CD4-positive, CD25-positive, alpha-beta regulatory T cell (primary cell): ENCODE measurements at regions not wholly inside any gene's neighbourhood (a gene's known extent, or its start where the extent isn't known, plus 50 kb on each side); places are given as distances from the start of the nearest gene placed in this dataset.

Experiments used
- ATAC-seq, 2 donors: fragments of 150-1000 bp; cut with Tn5 transposase; one replicate each; pipeline ENCODE4 v1.10.0; 2021; ENCODE audit warnings: low read depth in 2 of 2, moderate number of reproducible peaks in 2 of 2, moderate library complexity in 1 of 2
- DNase-seq, 3 donors: peaks; one replicate each; pipeline versions ENCODE4 v3.0.0 to v3.0.0-alpha.2; 2012 to 2022; ENCODE audit warnings: mixed read lengths in 1 of 3
- H3K27ac ChIP-seq: one replicate; pipeline ENCODE4 v1.7.0; 2013; ENCODE audit warnings: mild to moderate bottlenecking, low read length; ENCODE audit not compliant: insufficient read depth, poor library complexity, severe bottlenecking
- H3K27me3 ChIP-seq: one replicate; pipeline ENCODE4 v1.7.0; 2013; ENCODE audit warnings: low read length; ENCODE audit not compliant: control insufficient read depth, insufficient read depth
- H3K36me3 ChIP-seq: one replicate; pipeline ENCODE4 v1.7.0; 2013; ENCODE audit warnings: mild to moderate bottlenecking, low read length, moderate library complexity; ENCODE audit not compliant: control insufficient read depth, insufficient read depth
- H3K4me1 ChIP-seq: 2 replicates; pipeline ENCODE4 v1.7.0; 2013; ENCODE audit warnings: mild to moderate bottlenecking, low read length; ENCODE audit not compliant: insufficient read depth, control insufficient read depth, poor library complexity, severe bottlenecking
- H3K4me3 ChIP-seq: one replicate; pipeline ENCODE4 v1.7.0; 2013; ENCODE audit warnings: low read depth, mild to moderate bottlenecking, low read length, moderate library complexity
- H3K9me3 ChIP-seq, 2 experiments: 1 replicate in 1 of 2; 2 replicates in 1 of 2; pipeline ENCODE4 v1.7.0; 2013; ENCODE audit warnings: low read length in 2 of 2, mild to moderate bottlenecking in 1 of 2, moderate library complexity in 1 of 2; ENCODE audit not compliant: control insufficient read depth in 2 of 2
- H3K27ac Mint-ChIP-seq, 3 donors: one replicate each; pipeline ENCODE4 v1.8.0; 2020 to 2022; ENCODE audit warnings: mild to moderate bottlenecking in 3 of 3, mixed read lengths in 3 of 3, moderate library complexity in 2 of 3
- H3K27me3 Mint-ChIP-seq: one replicate; pipeline ENCODE4 v1.8.0; 2022; ENCODE audit warnings: mild to moderate bottlenecking, mixed read lengths
- H3K36me3 Mint-ChIP-seq: one replicate; pipeline ENCODE4 v1.8.0; 2020; ENCODE audit warnings: mixed read lengths
- H3K4me1 Mint-ChIP-seq, 4 donors: one replicate each; pipeline ENCODE4 v1.8.0; 2020 to 2022; ENCODE audit warnings: mixed read lengths in 4 of 4, mild to moderate bottlenecking in 1 of 4
- H3K4me3 Mint-ChIP-seq, 4 donors: one replicate each; pipeline ENCODE4 v1.8.0; 2020 to 2022; ENCODE audit warnings: mild to moderate bottlenecking in 4 of 4, mixed read lengths in 4 of 4, moderate library complexity in 3 of 4
- H3K9me3 Mint-ChIP-seq, 7 donors: one replicate each; pipeline ENCODE4 v1.8.0; 2020 to 2022; ENCODE audit warnings: mixed read lengths in 7 of 7, mild to moderate bottlenecking in 3 of 7, moderate library complexity in 2 of 7

DNA sequence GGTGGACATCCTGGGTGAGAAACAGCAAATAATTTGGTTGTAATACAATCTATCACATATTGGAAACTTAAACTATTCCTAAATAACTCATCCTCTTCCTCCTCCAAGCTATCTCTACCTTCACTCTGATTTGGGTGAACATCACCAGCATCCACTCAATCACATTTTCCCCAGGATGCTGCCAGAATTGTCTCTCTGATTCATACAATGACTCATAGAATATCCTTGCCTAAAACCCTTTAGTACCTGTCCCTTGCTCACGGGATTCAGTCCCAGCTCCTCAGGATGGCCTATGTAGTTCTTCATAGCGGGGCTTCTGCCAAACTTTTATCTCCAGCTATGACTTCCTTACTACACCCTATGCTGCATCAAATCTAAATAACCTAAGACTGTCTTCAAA, 146.8 kb downstream of the EMP1 start:
- Mint-ChIP-seq H3K4me1 (no peaks in the 10 kb centered on the region), H3K4me3 (no peak overlapping the region), H3K27ac (no peak overlapping the region), H3K9me3 (peaks cover 0 to 3% (median 0%) of the 10 kb centered on the region in 7 donors), H3K27me3 (peaks cover 18% of the 10 kb centered on the region), H3K36me3 (no peaks in the 10 kb centered on the region)
- Histone ChIP-seq H3K36me3 (no peaks in the 10 kb centered on the region), H3K27me3 (peaks cover 3% of the 10 kb centered on the region), H3K27ac (no peak overlapping the region), H3K4me3 (no peak overlapping the region), H3K9me3 (no peaks in the 10 kb centered on the region), H3K4me1 (no peaks in the 10 kb centered on the region)
- ATAC-seq (no peak), DNase-seq (no peak)

DNA sequence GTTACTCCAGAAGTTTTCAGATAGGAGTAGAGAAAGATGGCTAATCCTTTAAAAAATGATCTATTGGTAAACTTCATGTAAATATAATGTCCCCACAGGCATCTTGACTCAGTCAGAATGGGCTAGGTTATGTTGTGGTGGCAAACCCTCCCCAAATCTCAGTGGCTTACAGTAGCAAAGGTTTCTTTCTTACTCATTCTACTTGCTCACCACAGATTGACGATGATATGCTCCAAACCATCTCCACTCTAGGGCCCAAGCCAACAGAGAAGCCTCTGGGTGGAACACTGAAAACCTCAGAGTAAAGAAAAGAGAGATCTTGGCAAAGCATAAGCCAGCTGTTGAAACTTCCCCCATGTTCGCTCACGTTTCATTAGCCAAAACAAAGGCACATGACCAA, 146.4 kb downstream of the EMP1 start:
- DNase-seq (no peak), ATAC-seq (no peak)
- peaks cover 18% of the 10 kb centered on the region for H3K27me3 Mint-ChIP-seq
- H3K9me3 Mint-ChIP-seq = peaks cover 0 to 3% (median 0%) of the 10 kb centered on the region in 7 donors
- H3K36me3 ChIP-seq = no peaks in the 10 kb centered on the region
- peaks cover 3% of the 10 kb centered on the region for H3K27me3 ChIP-seq
- no peak overlapping the region for H3K4me3 ChIP-seq
- no peaks in the 10 kb centered on the region for H3K36me3 Mint-ChIP-seq
- H3K4me1 ChIP-seq = no peaks in the 10 kb centered on the region
- H3K27ac ChIP-seq = no peak overlapping the region
- H3K9me3 ChIP-seq = no peaks in the 10 kb centered on the region
- H3K27ac Mint-ChIP-seq = no peak overlapping the region
- no peak overlapping the region for H3K4me3 Mint-ChIP-seq
- H3K4me1 Mint-ChIP-seq = no peaks in the 10 kb centered on the region

GRCh38 chr12:13340149-13340548, 143.6 kb downstream of the EMP1 start:
- Mint-ChIP-seq H3K4me3 (no peak overlapping the region), H3K36me3 (no peaks in the 10 kb centered on the region), H3K9me3 (peaks cover 0 to 4% (median 0%) of the 10 kb centered on the region in 7 donors), H3K27me3 (peaks cover 10% of the 10 kb centered on the region), H3K27ac (no peak overlapping the region), H3K4me1 (no peaks in the 10 kb centered on the region)
- peaks cover 3% of the 10 kb centered on the region for H3K27me3 ChIP-seq
- ATAC-seq = no peak
- no peaks in the 10 kb centered on the region for H3K4me1 ChIP-seq
- no peaks in the 10 kb centered on the region for H3K36me3 ChIP-seq
- no peak overlapping the region for H3K27ac ChIP-seq
- H3K9me3 ChIP-seq = no peaks in the 10 kb centered on the region
- H3K4me3 ChIP-seq = no peak overlapping the region
- DNase-seq = no peak

DNA sequence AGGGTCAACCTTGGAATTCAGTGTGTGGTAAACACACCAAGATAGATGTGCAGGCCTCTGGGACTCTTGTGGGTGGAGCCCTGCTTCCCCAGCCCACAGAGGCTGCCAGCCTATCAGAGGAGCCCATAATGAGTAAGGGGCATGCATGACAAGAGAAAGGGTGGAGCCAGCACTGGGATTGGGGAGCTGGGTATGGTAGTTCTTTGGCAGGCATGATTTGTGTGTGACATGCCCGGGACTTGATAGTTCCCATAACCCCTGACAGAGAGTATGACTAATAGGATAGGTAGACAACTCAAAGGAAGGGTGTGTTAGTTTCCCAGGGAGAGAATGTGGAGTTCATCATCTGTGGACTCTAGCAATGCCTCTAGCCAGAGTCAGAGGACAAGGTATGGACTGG, 143.0 kb downstream of the EMP1 start:
- ATAC-seq (no peak), DNase-seq (no peak)
- Histone ChIP-seq H3K27ac (no peak overlapping the region), H3K36me3 (no peaks in the 10 kb centered on the region), H3K9me3 (no peaks in the 10 kb centered on the region), H3K27me3 (peaks cover 3% of the 10 kb centered on the region), H3K4me3 (no peak overlapping the region), H3K4me1 (no peaks in the 10 kb centered on the region)
- Mint-ChIP-seq H3K36me3 (no peaks in the 10 kb centered on the region), H3K27ac (no peak overlapping the region), H3K27me3 (peaks cover 7% of the 10 kb centered on the region), H3K4me3 (no peak overlapping the region), H3K4me1 (no peaks in the 10 kb centered on the region), H3K9me3 (peaks cover 0 to 4% (median 0%) of the 10 kb centered on the region in 7 donors)

GRCh38 chr12:13339091-13339490, 142.6 kb downstream of the EMP1 start:
- Mint-ChIP-seq H3K4me3 (no peak overlapping the region), H3K27ac (no peak overlapping the region), H3K27me3 (peaks cover 5% of the 10 kb centered on the region), H3K36me3 (no peaks in the 10 kb centered on the region), H3K9me3 (peaks cover 0 to 3% (median 0%) of the 10 kb centered on the region in 7 donors), H3K4me1 (no peaks in the 10 kb centered on the region)
- DNase-seq = no peak
- no peak overlapping the region for H3K27ac ChIP-seq
- no peak for ATAC-seq
- no peaks in the 10 kb centered on the region for H3K4me1 ChIP-seq
- H3K9me3 ChIP-seq = no peaks in the 10 kb centered on the region
- no peak overlapping the region for H3K4me3 ChIP-seq
- no peaks in the 10 kb centered on the region for H3K36me3 ChIP-seq
- H3K27me3 ChIP-seq = peaks cover 3% of the 10 kb centered on the region

DNA sequence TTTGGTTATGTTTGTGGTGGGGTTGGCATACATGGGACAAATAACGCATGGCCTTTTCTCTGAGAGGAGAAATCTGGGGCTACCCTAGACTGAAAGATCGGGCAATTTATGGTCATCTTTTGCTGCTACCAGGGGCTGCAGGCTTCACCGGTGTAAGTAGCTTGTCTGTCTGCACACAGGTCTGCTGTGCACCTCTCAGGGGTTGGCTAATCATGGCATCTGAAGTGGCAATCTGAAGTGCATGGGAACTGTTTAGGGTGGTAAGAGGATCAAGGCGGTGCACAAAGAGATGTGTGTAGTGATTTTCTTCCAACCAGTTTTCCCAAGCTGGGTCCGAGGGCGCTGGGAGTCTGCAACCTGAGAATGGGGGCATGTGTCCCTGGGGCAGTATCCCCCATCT, 141.3 kb downstream of the EMP1 start:
- Mint-ChIP-seq H3K4me3 (no peak overlapping the region), H3K27me3 (peaks cover 5% of the 10 kb centered on the region), H3K4me1 (no peaks in the 10 kb centered on the region), H3K27ac (no peak overlapping the region), H3K36me3 (no peaks in the 10 kb centered on the region), H3K9me3 (peaks cover 0 to 6% (median 0%) of the 10 kb centered on the region in 7 donors)
- Histone ChIP-seq H3K27ac (no peak overlapping the region), H3K4me1 (no peaks in the 10 kb centered on the region), H3K9me3 (no peaks in the 10 kb centered on the region), H3K27me3 (no peaks in the 10 kb centered on the region), H3K4me3 (no peak overlapping the region), H3K36me3 (no peaks in the 10 kb centered on the region)
- no peak for DNase-seq
- ATAC-seq = no peak

GRCh38 chr12:13336216-13336615, 139.7 kb downstream of the EMP1 start:
- ATAC-seq (no peak), DNase-seq (no peak)
- Histone ChIP-seq H3K27ac (no peak overlapping the region), H3K4me1 (no peaks in the 10 kb centered on the region), H3K4me3 (no peak overlapping the region), H3K27me3 (no peaks in the 10 kb centered on the region), H3K36me3 (no peaks in the 10 kb centered on the region), H3K9me3 (no peaks in the 10 kb centered on the region)
- Mint-ChIP-seq H3K36me3 (no peaks in the 10 kb centered on the region), H3K4me1 (no peaks in the 10 kb centered on the region), H3K4me3 (no peak overlapping the region), H3K27me3 (peaks cover 4% of the 10 kb centered on the region), H3K9me3 (peaks cover 0 to 6% (median 0%) of the 10 kb centered on the region in 7 donors), H3K27ac (no peak overlapping the region)

DNA sequence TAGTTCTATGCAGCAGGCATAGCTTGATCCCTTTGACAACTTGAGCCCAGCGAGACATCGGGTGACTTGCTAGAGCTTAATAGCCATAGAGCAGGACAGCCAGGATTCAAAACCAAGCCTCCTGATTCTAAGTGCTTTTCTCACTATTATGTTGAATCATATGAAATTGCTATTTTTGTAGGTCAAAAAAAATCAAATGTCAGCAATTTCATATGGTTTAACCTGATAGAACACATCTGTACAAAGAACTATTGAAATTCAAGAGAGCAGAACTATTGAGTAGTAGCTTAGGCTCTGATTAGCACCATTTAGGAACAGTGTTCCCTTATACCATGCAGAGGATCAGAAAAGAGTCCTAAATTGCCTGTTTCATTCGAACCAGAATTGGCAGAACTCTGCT, 132.0 kb downstream of the EMP1 start:
- no peaks in the 10 kb centered on the region for H3K27me3 Mint-ChIP-seq
- no peaks in the 10 kb centered on the region for H3K36me3 Mint-ChIP-seq
- peaks cover 0 to 6% (median 1%) of the 10 kb centered on the region in 7 donors for H3K9me3 Mint-ChIP-seq
- no peaks in the 10 kb centered on the region for H3K4me1 ChIP-seq
- H3K27me3 ChIP-seq = peaks cover 2% of the 10 kb centered on the region
- no peak overlapping the region for H3K4me3 ChIP-seq
- no peak overlapping the region for H3K27ac Mint-ChIP-seq
- H3K27ac ChIP-seq = no peak overlapping the region
- H3K4me3 Mint-ChIP-seq = no peak overlapping the region
- no peaks in the 10 kb centered on the region for H3K9me3 ChIP-seq
- no peaks in the 10 kb centered on the region for H3K4me1 Mint-ChIP-seq
- ATAC-seq (no peak), DNase-seq (no peak)
- no peaks in the 10 kb centered on the region for H3K36me3 ChIP-seq
